Right ventricle myocardium superior (tissue), 1 donor: ENCODE measurements at regions not wholly inside any gene's neighbourhood (a gene's known extent, or its start where the extent isn't known, plus 50 kb on each side); places are given as distances from the start of the nearest gene placed in this dataset.
A peak's percentile ranks its signal among the peaks of the same experiment; 100 is the strongest.
"Not testable (repeated sequence)": the region's sequence is repeated elsewhere in the genome, so short reads cannot be mapped to it uniquely, and the experiment has no call there.

Source experiments
- ATAC-seq: fragments of 200-7000 bp; cut with Tn5 transposase; one replicate; pipeline ENCODE4 v1.9.1; 2020; ENCODE audit warnings: mild to moderate bottlenecking; ENCODE audit not compliant: poor library complexity
- DNase-seq: peaks from one replicate; pipeline ENCODE4 v3.0.0-alpha.2; 2020
- intact Hi-C: fragments of 100-400 bp; cut with DNase I; formaldehyde crosslinking; loops from one replicate; pipeline ENCODE4 v1.11.2; 2022
- donor health status: DM: no; HTN: yes; CAD: no; lungs with severe emphysema.

DNA sequence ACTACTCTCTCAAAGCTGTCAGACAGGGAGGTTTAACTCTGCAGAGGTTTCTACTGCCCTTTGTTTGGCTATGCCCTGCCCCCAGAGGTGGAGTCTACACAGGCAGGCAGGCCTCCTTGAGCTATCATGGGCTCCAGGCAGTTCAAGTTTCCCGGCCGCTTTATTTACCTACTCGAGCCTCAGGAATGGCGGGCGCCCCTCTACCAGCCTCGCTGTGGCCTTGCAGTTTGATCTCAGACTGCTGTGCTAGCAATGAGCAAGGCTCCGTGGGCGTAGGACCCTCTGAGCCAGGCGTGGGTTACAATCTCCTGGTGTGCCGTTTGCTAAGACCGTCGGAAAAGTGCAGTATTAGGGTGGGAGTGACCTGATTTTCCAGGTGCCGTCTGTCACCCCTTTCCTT, 124.3 kb downstream of the PTCHD1 start:
- intact Hi-C loops, DNase-seq, ATAC-seq: not testable (repeated sequence)

DNA sequence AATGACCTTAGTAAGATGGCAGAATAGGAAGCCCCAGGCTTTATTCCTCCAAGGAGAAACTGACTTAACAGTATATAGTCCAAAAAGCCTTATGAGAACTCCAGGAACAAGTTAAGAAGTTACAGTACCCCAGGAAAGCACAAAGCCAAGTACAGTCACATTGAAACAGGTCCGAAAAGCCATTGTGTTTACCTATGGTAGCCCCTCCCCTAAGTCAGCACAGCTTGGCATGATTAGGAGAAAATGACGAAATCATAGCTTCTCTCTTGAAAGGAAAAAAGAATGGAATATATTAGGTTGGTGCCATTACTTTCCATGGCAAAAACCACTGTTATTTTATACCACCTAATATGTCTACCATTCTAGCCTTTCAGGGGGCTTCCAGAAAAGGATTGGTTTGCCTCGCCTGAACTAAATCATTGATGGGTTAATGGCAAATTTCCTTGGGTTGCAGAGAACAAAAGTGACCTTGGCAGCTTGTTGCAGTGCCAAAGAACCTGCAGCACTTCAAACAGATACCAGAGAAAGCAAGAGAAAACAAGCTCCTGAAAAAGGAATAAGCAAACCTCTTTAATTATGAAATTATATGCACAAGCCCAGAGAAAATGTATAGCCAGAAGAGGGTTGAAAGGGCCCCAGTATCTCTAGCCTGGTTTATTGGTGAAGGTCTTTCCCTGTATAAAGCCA, 130.6 kb downstream of the PTCHD1 start:
- intact Hi-C loops = no loop called here
- ATAC-seq = no peak

DNA sequence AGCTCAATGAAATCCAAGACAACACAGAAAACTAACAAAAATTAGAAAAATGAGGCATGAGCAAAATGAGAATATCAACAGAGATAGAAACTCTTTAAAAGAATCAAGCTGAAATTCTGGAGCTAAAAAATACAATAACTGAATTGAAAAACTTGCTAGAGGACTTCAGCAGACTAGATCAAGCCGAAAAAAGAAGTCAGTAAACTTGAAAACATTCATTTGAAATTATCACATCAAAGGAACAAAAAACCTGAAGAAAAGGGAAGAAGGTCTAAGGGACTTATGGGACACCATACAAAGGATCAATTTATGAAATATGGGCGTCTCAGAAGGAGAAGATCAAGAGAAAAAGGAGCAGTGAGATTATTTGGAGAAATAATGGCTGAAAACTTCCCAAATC, 131.3 kb downstream of the PTCHD1 start:
- ATAC-seq (no peak), DNase-seq (no peak)
- intact Hi-C loops = no loop called here

More for the DNA sequence above, 130.6 kb downstream of the PTCHD1 start:
- no peak for DNase-seq

DNA sequence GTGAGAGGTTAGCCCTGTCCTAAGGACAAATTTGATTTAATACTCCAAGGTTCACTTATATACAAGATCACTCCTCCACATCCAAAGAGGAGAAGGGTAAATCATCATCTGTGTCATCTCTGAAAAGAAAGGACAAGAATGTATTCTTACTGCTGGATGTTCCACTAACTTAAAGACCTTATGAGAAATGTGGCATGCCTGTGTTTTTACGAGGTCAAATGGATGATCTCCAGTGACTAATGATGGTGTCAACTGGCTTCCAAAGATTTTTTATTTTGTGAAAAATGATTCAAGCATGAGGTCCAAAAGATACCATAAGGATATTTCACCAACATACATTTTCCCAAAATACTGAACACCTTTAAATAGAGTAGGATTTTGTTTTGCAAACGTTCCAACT, 143.4 kb downstream of the PTCHD1 start:
- no peak for DNase-seq
- ATAC-seq = no peak
- intact Hi-C loops = no loop called here

DNA sequence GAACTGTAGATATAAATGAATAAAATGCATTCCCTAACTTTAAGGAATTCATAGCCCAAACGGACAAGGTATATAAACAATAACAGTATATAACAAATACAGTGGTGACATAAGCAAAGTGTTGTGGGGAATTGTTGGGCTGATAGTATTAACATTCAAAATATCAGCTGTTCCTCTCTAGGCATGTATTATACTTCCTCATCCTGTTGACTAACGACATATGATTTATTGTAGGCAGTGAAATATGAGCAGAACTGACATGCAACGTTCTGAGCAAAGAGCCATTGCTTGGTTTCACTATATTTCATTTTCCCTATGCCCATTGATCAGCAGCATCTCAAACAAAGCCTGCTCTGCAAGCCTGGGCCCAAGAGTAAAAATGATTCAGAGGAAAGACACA, 143.9 kb downstream of the PTCHD1 start:
- DNase-seq (no peak), ATAC-seq (no peak)
- intact Hi-C loops = no loop called here

DNA sequence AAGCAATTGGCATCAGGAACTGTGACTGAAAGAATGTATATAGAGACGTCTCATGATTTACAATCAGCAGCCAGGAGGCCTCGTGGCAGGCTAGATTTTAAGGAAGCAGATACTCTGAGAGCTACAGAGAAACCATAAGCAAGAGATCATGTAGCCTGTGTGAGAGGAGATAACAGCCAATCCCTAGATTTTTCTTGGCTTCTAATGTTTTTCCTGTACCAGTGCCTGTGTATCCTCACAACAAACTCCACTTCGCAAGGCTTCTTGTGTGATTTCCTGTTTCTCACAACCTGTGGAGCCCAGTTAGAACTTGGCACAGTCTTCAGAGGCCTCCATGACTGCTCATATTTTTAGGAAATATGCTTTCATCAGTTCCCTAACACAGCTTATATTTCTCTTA, 147.9 kb downstream of the PTCHD1 start:
- no peak for DNase-seq
- intact Hi-C loops = no loop called here
- ATAC-seq = no peak

DNA sequence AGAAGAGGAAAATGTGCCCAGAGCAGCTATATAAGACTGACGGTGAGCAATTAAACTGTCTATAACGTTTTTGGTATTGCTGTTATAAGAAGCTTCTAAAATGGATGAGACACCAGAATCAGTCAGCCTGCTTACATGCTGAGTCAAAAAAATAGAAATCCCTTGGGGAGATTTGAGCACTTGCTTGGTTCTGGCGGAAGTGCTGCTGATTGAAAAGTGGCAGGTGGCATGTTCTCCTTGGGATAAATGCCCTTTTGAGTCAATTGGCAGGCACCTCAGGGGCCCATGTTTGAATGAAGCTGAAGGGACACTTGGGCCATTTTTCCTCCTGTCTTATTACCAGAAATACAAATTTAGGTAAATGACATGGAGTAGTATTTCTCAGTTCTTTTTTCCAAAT, 148.7 kb downstream of the PTCHD1 start:
- no peak for ATAC-seq
- DNase-seq = no peak
- intact Hi-C loops = no loop called here

DNA sequence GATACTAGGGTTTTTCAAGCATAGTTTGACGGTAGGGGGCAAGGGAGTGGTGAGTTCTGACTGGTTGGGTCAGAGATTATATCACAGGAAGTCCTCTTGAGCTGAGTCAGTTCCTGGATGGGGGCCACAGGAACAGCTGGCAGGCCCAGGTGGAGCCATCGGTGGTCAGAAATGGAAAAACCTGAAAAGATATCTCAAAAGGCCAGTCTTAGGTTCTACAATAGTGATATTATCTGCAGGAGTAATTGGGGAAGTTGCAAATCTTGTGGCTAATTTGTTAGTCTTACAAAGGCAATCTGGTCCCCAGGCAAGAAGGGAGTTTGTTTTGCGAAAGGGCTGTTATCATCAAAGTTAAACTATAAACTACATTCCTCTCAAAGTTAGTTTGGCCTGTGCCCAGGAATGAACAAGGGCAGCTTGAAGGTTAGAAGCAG, 159.3 kb downstream of the PTCHD1 start:
- intact Hi-C loops = no loop called here
- DNase-seq = no peak

DNA sequence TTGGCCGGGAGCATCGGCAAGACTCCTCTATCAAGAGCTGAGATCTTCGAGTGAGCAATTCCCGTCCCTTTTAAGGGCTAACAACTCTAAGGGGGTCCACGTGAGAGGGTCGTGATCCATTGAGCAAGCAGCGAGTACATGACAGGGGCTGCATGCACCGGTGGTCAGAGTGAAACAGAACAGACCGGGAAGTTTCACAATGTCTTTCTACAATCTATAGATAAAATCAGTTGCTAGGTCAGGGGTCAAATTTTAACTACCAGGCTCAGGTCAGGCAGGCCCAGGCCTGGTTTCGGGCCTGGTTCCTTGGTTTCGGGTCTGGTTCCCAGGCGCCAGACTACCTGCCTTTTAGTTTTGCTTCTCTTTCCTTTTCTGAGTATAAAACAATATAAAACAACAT, 160.1 kb downstream of the PTCHD1 start:
- intact Hi-C loops = no loop called here
- ATAC-seq = no peak
- no peak for DNase-seq

More for the DNA sequence above, 159.3 kb downstream of the PTCHD1 start:
- ATAC-seq = no peak

DNA sequence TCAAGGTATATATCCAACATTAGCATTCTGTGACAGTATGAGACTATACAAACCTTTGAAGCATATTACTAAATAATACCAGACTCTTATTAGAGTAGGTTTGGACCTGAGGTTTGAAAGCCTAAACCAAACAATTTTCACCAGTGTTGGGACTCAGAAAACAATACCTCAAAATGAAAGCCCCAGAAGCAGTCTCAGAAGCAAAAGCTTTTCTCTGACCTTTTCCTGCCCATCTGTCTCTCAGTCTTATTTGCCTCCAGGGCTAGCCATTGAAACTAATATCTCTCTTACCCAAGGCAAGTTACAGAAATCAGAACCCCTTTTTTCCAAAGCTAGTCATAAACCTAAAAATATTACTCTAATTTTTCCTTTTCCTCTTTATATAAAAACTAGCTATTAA, 163.3 kb downstream of the PTCHD1 start:
- ATAC-seq (no peak), DNase-seq (no peak)
- intact Hi-C loops = no loop called here

DNA sequence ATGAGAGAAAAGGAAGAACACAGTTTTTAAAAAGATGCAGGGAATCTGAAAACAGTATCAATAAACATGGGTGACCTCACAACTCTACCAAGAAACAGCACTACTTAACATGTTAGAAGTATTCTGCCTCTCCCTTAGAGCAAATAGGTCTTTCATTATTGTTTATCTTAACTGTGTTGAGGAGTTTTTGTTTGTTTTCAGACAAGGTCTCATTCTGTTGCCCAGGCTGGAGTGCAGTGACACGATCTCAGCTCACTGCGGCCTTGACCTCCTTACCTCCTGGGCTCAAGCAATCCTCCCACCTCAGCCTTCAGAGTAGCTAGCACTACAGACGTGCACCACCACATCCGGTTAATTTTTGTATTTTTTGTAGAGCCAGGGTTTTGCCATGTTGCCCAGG, 165.3 kb upstream of the PRDX4 start:
- DNase-seq (no peak), ATAC-seq (no peak)
- intact Hi-C loops = no loop called here

DNA sequence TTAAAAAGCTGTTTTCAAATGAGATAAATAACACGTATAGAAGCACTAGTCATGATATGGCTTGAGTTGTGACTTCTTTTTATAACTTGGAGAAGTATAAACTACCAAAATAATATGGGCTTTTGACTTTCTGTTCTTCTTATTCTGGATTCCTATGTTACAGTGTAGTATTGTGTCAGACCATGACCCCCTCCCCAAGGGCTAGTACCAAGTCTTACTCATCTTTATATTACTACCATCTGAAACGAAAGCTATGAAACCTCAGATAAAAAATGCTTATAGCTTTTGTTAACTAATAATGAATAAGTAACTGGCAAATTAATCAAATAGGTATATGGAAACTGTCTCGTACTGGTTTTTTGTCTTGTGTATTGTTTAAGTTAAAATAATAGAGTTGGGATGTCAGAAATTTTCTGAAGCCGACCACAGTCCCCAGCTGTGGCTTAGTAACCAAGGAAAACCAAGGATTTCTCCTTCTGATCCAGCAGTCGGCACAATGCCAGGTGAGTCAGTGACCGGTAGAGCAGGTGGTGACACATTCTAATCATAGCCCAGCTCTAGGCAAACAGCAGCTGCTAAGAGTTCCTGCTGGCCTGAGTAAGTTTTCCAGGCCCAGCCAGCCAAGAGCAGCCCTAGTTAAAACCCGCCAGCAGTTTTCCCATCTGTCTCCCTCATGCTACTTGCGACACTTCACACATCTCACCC, 163.3 kb upstream of the PRDX4 start:
- intact Hi-C loops = no loop called here
- ATAC-seq = peak; percentile 99

DNA sequence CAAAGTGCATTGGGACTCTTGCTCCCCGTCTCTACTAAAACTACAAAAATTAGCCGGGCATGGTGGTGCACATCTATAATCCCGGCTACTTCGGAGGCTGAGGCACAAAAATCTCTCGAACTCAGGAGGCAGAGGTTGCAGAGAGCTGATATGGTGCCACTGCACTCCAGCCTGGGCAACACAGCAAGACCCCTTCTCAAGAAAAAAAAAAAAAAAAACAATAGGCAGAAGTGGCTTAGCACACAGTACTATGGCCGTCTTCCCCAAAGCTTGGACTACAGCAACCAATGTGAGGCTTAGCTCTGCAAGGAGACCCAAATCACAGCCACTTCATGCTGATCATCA, 162.8 kb upstream of the PRDX4 start:
- intact Hi-C loops = no loop called here
- ATAC-seq (no peak), DNase-seq (no peak)

More for the DNA sequence above, 163.3 kb upstream of the PRDX4 start:
- DNase-seq = peak; percentile 77

DNA sequence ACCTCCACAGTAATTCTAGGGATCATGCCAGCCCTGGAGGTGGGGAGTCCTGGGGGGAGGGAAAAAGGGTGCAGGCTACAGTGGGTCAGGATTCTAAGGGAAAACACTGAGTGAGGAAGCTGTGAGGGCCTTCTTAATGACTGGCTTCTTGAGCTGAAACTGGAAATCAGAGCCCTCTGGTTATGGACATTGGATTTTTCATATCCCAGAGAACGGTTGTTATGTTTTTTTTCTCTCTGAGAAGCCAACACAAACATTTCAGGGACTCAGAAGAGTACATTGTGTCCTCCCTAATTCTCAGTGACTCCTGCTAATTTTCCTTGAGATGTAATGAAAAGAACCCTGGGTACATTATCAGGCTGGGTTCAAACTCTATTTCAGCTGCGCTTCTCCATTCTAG, 162.4 kb upstream of the PRDX4 start:
- DNase-seq = no peak
- ATAC-seq = peak; percentile 73
- intact Hi-C loops = no loop called here

DNA sequence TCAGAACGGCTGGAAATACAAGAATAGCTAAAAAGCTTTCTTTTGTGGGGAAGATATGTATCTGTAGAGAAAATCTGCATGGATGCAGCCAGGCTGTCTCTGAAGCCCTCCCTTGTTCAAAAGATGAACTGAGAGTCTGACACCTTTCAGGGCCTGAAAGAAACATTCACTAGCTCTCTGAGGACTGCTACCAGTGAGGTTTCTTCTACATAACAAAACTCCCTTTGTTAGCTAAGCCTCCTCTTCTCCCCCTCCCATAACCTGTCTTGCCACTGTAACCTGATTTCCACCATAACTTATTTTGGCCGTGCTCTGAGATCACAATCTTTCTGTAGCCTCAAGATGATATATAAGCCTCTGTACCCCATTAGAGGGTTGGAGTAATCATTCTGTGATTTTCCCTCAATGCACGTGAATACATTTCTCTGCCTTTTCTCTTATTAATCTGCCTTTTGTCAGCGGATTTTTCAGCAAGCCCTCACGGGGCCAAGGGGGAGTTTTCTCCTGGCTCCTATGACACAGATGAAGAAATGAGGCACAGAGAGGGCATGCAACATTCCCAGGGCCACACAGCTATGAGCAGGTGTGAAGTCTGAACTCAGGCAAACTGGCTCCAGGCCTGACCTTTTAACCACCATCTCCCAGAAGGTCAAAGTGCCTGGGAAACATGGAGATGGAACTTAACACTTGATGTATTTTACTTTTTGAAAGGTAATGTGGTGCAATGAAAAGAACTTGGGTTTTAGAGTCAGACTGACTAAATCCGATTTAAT, 161.6 kb upstream of the PRDX4 start:
- no peak for ATAC-seq
- no peak for DNase-seq
- intact Hi-C loops = no loop called here

DNA sequence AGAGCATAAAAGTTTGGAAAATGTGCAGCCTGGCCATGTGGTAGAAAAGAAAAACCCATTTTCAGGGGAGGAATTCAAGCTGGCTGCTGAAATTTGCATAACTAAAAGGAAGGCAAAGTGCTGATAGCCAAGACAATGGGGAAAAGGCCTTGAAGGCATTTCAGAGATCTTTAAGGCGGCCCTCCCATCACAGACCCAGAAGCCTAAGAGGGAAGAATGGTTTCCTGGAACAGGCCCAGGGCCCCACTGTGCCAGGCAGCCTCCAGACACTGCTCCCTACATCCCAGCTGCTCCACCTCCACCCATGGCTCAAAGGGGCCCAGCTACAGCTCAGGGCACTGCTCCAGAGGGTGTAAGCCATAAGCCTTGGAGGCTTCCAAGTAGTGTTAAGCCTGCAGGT, 158.0 kb upstream of the PRDX4 start:
- ATAC-seq = no peak
- no peak for DNase-seq
- intact Hi-C loops = no loop called here

DNA sequence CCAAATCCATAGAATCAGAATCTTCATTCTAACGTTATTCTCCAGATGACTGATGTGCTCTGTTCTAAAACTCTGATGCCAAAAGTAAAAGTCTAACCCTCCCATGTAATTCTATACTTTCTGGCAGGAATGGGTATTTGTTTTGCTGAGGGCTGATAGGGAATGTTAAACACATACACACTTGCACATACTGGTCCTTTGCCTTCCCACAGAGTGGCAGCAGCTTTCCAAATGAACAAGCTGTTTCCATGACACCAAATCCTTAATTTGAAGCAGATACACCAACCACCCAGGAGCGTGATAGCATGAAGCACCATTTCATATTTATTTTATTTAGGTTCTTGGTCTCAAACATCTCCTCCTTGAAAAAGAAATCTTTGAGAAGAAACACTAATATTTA, 155.5 kb upstream of the PRDX4 start:
- DNase-seq (no peak), ATAC-seq (no peak)
- intact Hi-C loops = no loop called here

DNA sequence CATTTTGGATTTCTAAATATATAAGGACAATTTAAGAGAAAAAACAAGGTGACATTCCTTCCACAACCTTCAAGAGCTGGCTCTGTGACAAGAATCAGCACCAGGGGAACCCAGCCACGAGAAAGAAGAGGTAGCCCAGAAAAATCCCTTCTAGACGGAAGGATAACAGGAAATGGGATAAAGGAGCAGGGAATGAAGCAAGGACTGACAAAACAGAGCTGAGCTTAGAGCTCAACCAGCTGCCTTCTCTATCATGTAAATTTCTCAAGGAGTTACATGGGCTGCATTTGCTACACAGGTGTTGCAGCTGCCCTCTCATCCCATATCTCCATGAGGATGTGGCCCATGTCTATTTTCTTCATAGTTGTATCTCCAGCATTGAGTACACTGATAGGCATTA, 154.2 kb upstream of the PRDX4 start:
- ATAC-seq (no peak), DNase-seq (no peak)
- intact Hi-C loops = no loop called here

DNA sequence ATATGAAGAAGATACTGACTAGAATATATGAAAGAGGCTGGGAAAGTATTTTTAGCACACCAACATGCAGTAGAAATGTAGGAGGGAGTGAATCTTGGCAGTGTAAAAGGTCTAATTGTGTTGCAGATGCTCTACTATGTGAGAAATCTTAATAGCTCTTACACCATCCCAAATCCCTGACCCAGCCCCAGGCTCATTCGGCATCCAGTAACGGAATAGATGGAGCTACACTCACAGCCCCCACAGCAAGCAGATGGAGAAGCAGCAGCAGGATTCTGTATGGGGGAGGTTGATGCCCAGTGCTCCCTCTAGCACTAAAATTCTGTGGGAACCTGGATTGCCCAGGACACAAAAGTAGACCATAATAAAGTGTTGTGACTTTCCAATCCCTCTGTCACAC, 153.2 kb upstream of the PRDX4 start:
- no peak for ATAC-seq
- no peak for DNase-seq
- intact Hi-C loops = no loop called here

DNA sequence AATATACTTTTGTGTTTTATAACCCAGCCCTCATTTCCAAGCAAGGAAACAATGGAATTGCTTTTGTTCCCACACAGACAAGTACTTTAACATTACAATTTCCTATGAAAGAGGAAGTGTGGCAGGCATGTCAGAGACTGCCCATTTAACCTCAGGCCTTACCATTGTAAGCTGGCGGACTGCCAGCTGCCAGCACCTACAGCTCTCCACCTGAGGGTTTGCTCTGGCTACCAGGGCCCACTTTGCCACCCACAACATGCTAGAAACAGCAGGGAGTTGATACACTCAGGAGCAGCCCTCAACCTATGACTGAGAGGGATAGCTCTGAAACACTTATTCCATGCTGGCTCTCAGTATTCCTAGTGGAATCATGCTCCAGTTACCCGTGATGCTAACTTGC, 152.3 kb upstream of the PRDX4 start:
- no peak for ATAC-seq
- intact Hi-C loops = no loop called here
- no peak for DNase-seq
